ENCODE measurements at regions not wholly inside any gene's neighbourhood (a gene's known extent, or its start where the extent isn't known, plus 50 kb on each side); places are given as distances from the start of the nearest gene placed in this dataset.

DNA sequence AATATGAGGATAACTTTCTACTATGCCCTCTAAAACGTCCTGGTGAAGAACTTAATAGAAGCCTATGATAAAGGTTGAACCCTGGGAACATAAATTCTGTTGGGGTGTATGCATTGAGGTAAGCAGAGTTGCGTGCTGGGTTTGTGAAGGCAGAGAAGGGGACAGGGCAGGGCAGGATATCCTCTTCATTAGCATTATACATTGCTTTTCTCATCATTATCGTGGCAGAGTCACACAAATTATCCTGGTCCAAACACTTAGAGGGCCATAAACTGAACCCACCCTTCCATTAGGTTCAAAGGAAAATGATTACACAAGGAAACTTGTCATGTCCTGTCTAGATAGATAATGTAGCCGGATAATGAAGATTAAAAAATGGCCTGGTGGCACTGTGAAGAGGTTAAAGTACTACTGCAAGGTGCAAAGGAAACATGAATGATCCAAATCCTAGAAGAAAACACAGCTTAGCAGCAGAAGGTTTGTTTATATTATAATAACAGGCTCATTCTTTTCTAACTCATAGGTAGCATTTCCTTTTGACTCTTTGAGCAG, 189.1 kb downstream of the SPCS3 start:
- TF ChIP-seq CTCF (IDR thresholded peaks at IDR 0.05) (no peak), POLR2A (IDR thresholded peaks at IDR 0.05) (no peak)

Measured in thyroid gland (tissue), 4 donors.